PFSK-1 (cell line): ENCODE measurements at regions not wholly inside any gene's neighbourhood (a gene's known extent, or its start where the extent isn't known, plus 50 kb on each side); places are given as distances from the start of the nearest gene placed in this dataset.

Source experiments
- POLR2AphosphoS5 ChIP-seq: IDR thresholded peaks from 2 replicates; pipeline ENCODE4 v1.6.1; 2012; ENCODE audit warnings: low read depth, mild to moderate bottlenecking, control low read depth, low read length, moderate library complexity
- TAF1 ChIP-seq: IDR thresholded peaks from 2 replicates; pipeline ENCODE4 v1.6.1; 2012; ENCODE audit warnings: low read length, control low read depth, borderline replicate concordance; ENCODE audit not compliant: insufficient read depth
- TF ChIP-seq, protein P1 (sequence below), 2 experiments: IDR thresholded peaks; 2 replicates each; pipeline versions ENCODE4 v1.6.1 to v1.8.0; 2011 to 2012; ENCODE audit warnings: low read depth in 2 of 2, low read length in 2 of 2, control low read depth in 1 of 2, inconsistent platforms in 1 of 2, mild to moderate bottlenecking in 1 of 2, moderate library complexity in 1 of 2; ENCODE audit not compliant: insufficient read depth in 1 of 2

- TF ChIP-seq, protein P1, sequence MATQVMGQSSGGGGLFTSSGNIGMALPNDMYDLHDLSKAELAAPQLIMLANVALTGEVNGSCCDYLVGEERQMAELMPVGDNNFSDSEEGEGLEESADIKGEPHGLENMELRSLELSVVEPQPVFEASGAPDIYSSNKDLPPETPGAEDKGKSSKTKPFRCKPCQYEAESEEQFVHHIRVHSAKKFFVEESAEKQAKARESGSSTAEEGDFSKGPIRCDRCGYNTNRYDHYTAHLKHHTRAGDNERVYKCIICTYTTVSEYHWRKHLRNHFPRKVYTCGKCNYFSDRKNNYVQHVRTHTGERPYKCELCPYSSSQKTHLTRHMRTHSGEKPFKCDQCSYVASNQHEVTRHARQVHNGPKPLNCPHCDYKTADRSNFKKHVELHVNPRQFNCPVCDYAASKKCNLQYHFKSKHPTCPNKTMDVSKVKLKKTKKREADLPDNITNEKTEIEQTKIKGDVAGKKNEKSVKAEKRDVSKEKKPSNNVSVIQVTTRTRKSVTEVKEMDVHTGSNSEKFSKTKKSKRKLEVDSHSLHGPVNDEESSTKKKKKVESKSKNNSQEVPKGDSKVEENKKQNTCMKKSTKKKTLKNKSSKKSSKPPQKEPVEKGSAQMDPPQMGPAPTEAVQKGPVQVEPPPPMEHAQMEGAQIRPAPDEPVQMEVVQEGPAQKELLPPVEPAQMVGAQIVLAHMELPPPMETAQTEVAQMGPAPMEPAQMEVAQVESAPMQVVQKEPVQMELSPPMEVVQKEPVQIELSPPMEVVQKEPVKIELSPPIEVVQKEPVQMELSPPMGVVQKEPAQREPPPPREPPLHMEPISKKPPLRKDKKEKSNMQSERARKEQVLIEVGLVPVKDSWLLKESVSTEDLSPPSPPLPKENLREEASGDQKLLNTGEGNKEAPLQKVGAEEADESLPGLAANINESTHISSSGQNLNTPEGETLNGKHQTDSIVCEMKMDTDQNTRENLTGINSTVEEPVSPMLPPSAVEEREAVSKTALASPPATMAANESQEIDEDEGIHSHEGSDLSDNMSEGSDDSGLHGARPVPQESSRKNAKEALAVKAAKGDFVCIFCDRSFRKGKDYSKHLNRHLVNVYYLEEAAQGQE (IDR thresholded peaks at IDR 0.05; ENCODE audit: insufficient read depth in 1 of 2, low read depth in 2 of 2, low read length in 2 of 2): no peak
- no peak for TF ChIP-seq POLR2AphosphoS5
- no peak for TF ChIP-seq TAF1
Observed at GRCh38 chr6:102333736-102334135, 940.2 kb downstream of the GRIK2 start.
